Fibroblast of peridontal ligament (primary cell): ENCODE measurements at regions not wholly inside any gene's neighbourhood (a gene's known extent, or its start where the extent isn't known, plus 50 kb on each side); places are given as distances from the start of the nearest gene placed in this dataset.

Experiments used
- DNase-seq: peaks from one replicate; pipeline ENCODE4 v3.0.0-alpha.2; 2010; ENCODE audit errors: extremely low read depth

GRCh38 chr5:175037820-175038219 lies 313.4 kb downstream of the MSX2 start:
- no peak for DNase-seq

GRCh38 chr5:175035882-175036533 lies 311.6 kb downstream of the MSX2 start:
- DNase-seq, result no peak

GRCh38 chr5:175034924-175035323 lies 310.5 kb downstream of the MSX2 start:
- no peak for DNase-seq

DNA sequence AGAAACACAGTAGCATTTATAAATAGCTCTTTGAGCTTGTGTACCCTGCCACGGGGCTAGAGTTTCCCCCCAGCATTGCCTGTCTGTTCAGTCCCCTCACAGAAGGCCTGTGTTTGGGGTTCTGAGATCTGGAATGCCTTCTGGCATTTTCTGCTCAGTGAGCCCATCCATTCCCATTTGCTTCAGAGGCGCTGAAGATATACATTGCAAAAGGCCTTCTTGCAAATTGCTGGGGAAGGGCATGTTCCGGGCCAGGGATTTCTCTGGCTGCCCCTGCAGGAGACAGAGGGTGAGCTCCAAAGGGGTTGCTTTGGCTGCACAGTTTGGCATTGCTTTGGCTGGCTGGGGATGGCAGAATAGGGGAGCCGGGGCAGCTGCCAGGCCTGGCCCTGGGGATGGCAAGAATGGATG lies 308.4 kb downstream of the MSX2 start:
- DNase-seq, result no peak

DNA sequence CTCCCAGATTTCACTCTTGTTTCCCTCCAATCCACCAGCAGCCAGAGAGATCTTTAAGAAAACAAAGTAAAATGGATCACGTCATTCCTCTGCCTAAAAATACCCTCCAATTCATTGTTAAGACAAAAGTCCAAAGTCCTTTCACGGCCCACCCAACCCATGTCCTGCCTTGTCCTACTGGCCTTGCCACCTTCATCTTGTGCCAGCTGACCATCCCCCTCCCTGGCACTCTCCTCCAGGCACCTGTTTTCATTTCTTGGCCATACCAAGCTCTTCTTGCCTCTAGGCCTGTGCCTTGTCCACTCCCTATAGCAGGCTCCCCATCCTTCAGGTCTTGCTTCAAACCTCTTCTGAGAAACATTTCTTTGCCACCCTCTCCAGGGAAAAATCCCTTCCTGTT lies 307.6 kb downstream of the MSX2 start:
- DNase-seq, result no peak

DNA sequence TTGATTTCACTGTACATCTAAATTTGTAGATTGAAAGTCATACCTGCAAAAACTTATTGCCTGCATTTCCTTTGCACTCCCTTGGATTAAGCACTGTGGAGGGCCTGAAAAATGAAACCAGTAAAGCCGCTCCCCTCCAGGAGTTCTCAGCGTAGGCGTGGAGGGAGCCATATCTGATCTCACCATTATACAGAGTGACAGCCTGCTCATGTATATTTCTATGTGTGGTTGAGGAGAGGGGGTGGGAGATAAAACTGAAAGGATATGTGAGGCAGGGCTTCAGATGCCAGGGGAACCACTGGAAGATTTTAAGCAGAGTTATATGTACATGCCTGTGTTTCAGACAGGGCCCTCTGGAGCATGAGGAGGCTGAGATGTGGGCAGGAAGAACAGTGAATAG lies 303.0 kb downstream of the MSX2 start:
- no peak for DNase-seq

GRCh38 chr5:175025077-175025476 lies 300.7 kb downstream of the MSX2 start:
- DNase-seq, result no peak

GRCh38 chr5:175021841-175022625 lies 297.7 kb downstream of the MSX2 start:
- no peak for DNase-seq

DNA sequence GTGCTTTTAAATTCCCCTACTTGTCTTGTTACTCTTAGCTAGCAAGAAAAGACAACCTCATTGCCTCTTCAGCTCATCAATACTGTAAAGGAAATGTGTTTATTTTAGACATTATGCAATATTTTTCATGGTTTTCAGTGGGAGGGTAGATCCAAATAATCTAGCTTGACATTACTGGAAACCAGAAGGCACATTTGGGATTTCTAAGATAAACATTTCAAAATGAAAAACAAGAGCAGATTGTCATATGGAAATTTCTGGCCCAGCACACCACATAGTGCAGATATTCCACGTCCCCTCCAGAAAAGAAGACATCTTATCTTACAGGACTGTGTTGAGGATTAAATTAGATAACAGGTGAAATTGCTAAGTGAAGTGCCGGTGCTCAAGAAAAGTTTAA lies 296.9 kb downstream of the MSX2 start:
- DNase-seq, result no peak

- no peak for DNase-seq
Observed at GRCh38 chr5:175015028-175015685, 290.8 kb downstream of the MSX2 start.

DNA sequence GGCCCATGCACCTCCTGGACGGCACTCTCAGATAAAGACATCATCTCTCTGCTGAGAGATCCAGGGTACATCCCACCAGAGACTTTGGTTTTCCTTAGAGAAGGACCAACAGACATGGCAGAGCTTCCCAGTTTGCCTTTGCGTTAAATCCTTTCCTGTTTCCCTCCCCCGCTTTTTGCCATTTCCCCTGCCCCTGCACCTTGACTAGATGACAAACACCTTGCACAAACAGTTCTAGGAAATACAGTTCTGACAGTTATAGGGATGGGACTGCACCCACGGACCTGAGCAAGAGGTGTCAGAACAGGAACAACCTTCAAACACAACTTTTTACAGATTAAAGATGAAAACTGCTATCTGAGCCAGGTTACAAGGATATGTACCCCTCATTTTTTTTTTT lies 288.9 kb downstream of the MSX2 start:
- no peak for DNase-seq

GRCh38 chr5:175012267-175012666 lies 287.9 kb downstream of the MSX2 start:
- DNase-seq, result no peak

DNA sequence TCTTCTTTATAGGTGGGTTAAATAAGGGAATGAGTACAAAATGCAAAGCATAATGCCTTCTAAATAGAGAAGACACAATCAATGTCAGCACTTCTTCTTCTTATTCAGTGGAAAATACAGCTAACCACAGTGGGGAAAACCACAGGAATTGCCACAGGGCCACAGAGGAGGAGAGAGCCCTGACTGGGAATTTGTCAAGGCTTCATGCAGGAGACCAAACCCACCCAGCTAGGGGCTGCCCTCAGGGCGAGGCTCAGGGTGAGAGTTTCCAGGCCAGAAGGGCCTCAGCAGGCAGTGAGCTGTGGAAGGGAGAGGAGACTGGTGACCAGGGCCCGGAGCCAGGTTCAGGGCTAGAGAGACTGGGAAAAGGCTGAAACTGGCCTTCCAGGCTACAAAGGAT lies 279.1 kb downstream of the MSX2 start:
- DNase-seq, result no peak

DNA sequence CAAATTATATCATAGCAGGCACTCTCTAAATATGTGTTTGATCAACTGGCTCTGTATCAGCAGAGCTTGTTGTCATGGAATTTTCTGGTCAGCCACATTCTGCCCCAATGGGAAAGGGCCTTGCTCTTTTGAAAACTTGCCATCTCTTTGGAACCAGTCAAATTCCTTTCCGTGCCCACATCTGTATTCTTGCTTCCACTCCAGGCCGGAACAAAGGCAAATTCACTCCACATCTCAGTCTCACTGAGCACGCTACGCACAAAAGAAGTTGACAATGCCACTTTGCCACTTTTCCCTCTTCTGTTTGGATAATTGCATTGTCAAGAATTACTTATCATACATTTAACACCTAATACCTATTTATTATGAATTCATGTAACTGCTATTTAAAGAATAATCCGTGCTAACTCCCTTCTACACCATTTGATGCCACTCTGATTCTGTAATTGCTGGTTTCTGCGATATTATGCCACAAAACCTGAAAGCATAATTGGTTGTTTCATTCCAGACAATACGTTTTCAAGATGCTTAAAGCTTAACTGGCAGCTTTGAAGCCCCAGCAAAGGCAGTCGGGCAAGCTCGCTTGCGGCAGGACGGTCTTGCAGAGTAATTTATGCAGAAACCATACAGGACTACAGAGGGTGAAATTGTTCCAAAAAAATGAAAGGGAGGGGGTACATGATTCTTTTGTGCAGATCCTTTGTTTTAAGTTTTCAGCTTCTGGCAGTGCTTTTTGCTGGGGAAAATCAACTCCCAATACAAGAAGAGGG lies 277.7 kb downstream of the MSX2 start:
- DNase-seq, result no peak

DNA sequence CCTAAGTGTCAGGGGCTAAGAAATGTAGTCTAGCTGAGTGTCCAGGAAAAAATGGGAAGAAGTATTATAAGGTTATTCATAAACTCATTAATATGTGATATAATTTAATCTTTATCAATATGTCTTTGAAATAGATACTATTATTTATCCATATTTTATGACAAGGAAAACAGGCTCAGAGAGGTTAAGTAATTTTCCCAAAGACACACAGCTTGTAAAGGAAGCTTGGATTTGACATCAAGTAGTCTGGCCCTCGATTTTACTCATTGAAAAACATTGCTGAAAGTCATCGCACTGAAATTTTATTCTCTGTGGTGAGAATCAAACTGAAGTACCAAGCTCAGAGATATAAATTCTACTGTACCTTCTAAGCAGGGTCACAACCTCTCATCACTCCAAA lies 276.9 kb downstream of the MSX2 start:
- no peak for DNase-seq

DNA sequence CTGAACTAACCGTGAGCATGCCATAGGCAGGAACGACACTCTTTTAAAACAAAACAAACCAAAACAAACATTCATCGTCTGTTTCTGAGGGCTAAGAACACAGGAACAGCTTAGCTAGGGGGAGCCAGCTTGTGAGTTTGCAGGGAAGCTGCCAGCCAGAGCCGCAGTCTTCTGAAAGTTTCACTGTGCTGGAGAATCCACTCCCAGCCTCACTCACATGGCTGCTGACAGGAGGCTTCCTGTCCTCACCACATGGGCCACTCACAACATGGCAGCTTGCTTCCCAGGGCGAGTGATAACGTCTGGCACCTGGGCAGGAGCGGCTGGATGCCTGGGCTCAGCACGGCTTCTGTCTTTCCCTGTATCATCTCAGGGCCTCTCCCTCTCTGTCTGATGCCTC lies 275.2 kb downstream of the MSX2 start:
- DNase-seq, result no peak

DNA sequence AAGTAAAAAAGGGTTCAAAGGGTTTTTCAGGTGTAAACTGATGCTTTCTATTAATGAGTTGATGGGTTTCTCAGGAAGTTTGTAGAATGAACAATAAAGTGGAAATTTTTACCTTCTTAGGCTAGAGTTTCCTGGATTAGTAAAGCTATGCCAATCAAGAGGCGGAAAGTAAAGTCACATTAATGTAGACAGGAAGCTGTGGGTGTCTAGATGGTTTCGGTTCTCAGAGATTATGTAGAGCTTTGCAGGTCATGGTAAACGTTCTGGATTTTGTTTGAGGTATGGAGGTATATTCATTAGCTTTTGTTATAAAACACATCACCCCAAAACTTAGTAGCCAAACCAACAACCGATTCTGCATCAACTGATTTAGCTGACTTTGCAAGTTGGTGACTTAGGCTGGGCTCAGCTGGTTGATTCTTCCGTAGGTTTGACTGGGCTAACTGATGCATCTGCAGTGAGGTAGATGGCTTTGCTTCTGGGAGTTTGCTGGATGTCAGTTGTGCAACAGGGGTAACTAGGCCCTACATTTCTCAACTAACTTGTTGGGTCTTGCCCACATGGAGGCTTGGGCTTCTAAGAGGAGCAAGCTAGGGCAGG lies 273.8 kb downstream of the MSX2 start:
- DNase-seq, result no peak

DNA sequence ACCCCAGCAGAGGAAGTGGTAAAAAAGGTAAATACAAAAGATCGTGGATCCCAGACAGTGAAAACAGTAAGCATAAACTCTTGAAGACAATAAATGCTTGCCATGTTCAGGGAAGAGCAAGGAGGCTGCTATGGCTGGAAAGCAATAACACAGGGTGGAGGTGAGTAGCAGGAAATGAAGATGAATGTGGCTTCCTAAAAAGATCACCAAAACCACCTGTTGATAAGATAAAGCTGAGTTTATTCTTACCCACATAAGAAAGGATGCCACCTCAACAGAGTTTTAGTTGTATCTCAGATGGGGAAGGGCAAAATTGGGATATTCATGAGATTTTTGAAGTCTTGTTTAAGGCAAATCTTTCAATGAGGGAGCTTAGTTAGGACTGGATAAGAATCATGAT lies 273.3 kb downstream of the MSX2 start:
- DNase-seq, result no peak

- DNase-seq, result no peak
Observed at GRCh38 chr5:174996941-174997340, 272.6 kb downstream of the MSX2 start.

DNA sequence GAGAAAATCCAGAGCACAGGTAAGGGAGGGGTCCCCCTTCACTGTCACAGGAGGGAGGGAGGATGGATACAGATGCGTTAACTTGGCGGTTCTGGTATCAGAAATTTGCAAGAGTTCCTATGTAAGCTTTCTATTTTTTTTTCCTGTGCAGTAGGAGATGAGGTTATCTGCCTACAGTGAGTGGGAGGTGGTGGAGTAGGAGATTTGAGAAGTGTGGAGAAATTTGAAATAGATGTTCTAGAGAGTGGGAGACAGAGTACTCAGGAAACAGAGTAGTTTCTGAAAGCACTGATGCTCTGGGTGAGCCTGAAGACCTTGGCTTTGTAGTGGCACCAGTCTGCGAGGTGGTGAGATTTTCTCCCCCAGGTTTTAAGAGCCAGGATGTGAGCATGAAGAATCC lies 271.4 kb downstream of the MSX2 start:
- DNase-seq, result no peak

DNA sequence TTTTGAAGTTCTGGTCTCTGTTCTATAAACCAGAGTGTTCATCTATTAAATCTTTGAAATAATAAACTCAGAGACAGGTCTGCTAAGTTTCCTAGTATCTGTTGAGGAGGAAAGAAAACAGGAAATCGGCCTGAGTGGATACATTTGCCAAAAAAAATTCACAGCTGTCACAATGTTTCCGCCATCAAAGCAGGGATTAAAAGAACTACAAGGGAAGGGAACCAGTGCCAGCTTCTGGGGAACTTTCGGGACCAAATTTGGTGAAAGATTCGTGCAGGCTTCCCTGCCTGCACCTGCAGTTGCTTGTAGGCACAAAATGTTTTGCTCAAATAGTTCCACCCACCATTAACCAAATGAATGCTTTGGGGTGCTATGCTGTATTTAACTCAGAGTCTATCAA lies 267.5 kb downstream of the MSX2 start:
- no peak for DNase-seq

GRCh38 chr5:174990909-174991308 lies 266.5 kb downstream of the MSX2 start:
- no peak for DNase-seq
